ENCODE measurements at regions not wholly inside any gene's neighbourhood (a gene's known extent, or its start where the extent isn't known, plus 50 kb on each side); places are given as distances from the start of the nearest gene placed in this dataset.

- Histone ChIP-seq H3K9ac (ENCODE audit: low read length) (no peak overlapping the region), H3K9me2 (replicated peaks; ENCODE audit: insufficient read depth, low read length) (no peaks in the 10 kb centered on the region), H2AFZ (ENCODE audit: low read length) (no peak overlapping the region), H3K4me1 (ENCODE audit: low read length) (no peaks in the 10 kb centered on the region), H4K20me1 (ENCODE audit: insufficient read depth, low read length) (no peaks in the 10 kb centered on the region), H3K4me3 (ENCODE audit: low read length) (no peak overlapping the region), H3K27me3 (replicated peaks; ENCODE audit: insufficient read depth, low read length) (no peaks in the 10 kb centered on the region), H3K9me3 (replicated peaks; ENCODE audit: insufficient read depth, low read length) (no peaks in the 10 kb centered on the region), H3K27ac (ENCODE audit: low read length) (no peak overlapping the region), H3K4me2 (ENCODE audit: low read depth, low read length) (no peak overlapping the region), H3F3A (ENCODE audit: insufficient read depth, low read length) (no peaks in the 10 kb centered on the region), H3K36me3 (replicated peaks; ENCODE audit: insufficient read depth, low read length) (no peaks in the 10 kb centered on the region), H3K79me2 (ENCODE audit: low read length) (no peaks in the 10 kb centered on the region)
- DNase-seq = no peak
- TF ChIP-seq CTCF (IDR thresholded peaks at IDR 0.05; ENCODE audit: low read length) (no peak), EZH2phosphoT487 (IDR thresholded peaks at IDR 0.05; ENCODE audit: low read length) (no peak), EZH2 (optimal IDR thresholded peaks at IDR 0.05; ENCODE audit: low read depth, low read length) (no peak)
Measured at GRCh38 chr2:82320296-82320695, 2015.7 kb upstream of the LRRTM1 start.

- DNase-seq = no peak
- Histone ChIP-seq H3K79me2 (ENCODE audit: low read length) (no peaks in the 10 kb centered on the region), H4K20me1 (ENCODE audit: insufficient read depth, low read length) (no peaks in the 10 kb centered on the region), H3K9me3 (replicated peaks; ENCODE audit: insufficient read depth, low read length) (no peaks in the 10 kb centered on the region), H3K27ac (ENCODE audit: low read length) (no peak overlapping the region), H3K9me2 (replicated peaks; ENCODE audit: insufficient read depth, low read length) (no peaks in the 10 kb centered on the region), H3K27me3 (replicated peaks; ENCODE audit: insufficient read depth, low read length) (no peaks in the 10 kb centered on the region), H3K36me3 (replicated peaks; ENCODE audit: insufficient read depth, low read length) (no peaks in the 10 kb centered on the region), H2AFZ (ENCODE audit: low read length) (no peak overlapping the region), H3F3A (ENCODE audit: insufficient read depth, low read length) (no peaks in the 10 kb centered on the region), H3K9ac (ENCODE audit: low read length) (no peak overlapping the region), H3K4me1 (ENCODE audit: low read length) (no peaks in the 10 kb centered on the region), H3K4me3 (ENCODE audit: low read length) (no peak overlapping the region), H3K4me2 (ENCODE audit: low read depth, low read length) (no peak overlapping the region)
- TF ChIP-seq CTCF (IDR thresholded peaks at IDR 0.05; ENCODE audit: low read length) (no peak), EZH2phosphoT487 (IDR thresholded peaks at IDR 0.05; ENCODE audit: low read length) (no peak), EZH2 (optimal IDR thresholded peaks at IDR 0.05; ENCODE audit: low read depth, low read length) (no peak)
Measured at GRCh38 chr2:82317012-82317411, 2012.5 kb upstream of the LRRTM1 start.

GRCh38 chr2:82316586-82316985, 2012.0 kb upstream of the LRRTM1 start:
- no peak overlapping the region for H3K9ac ChIP-seq (ENCODE audit: low read length)
- H3K9me2 ChIP-seq (replicated peaks; ENCODE audit: insufficient read depth, low read length) = no peaks in the 10 kb centered on the region
- TF ChIP-seq EZH2phosphoT487 (IDR thresholded peaks at IDR 0.05; ENCODE audit: low read length) = no peak
- TF ChIP-seq CTCF (IDR thresholded peaks at IDR 0.05; ENCODE audit: low read length) = no peak
- TF ChIP-seq EZH2 (optimal IDR thresholded peaks at IDR 0.05; ENCODE audit: low read depth, low read length) = no peak
- H3K36me3 ChIP-seq (replicated peaks; ENCODE audit: insufficient read depth, low read length) = no peaks in the 10 kb centered on the region
- H3F3A ChIP-seq (ENCODE audit: insufficient read depth, low read length) = no peaks in the 10 kb centered on the region
- no peak overlapping the region for H3K4me3 ChIP-seq (ENCODE audit: low read length)
- H3K4me1 ChIP-seq (ENCODE audit: low read length) = no peaks in the 10 kb centered on the region
- no peak overlapping the region for H3K4me2 ChIP-seq (ENCODE audit: low read depth, low read length)
- H4K20me1 ChIP-seq (ENCODE audit: insufficient read depth, low read length) = no peaks in the 10 kb centered on the region
- DNase-seq = no peak
- H3K27ac ChIP-seq (ENCODE audit: low read length) = no peak overlapping the region
- H3K27me3 ChIP-seq (replicated peaks; ENCODE audit: insufficient read depth, low read length) = no peaks in the 10 kb centered on the region
- H3K79me2 ChIP-seq (ENCODE audit: low read length) = no peaks in the 10 kb centered on the region
- H2AFZ ChIP-seq (ENCODE audit: low read length) = no peak overlapping the region
- no peaks in the 10 kb centered on the region for H3K9me3 ChIP-seq (replicated peaks; ENCODE audit: insufficient read depth, low read length)
